Stimulated activated CD8-positive, alpha-beta memory T cell treated with anti-CD3 and anti-CD28 coated beads, Interleukin-12 subunit alpha, Interleukin-12 subunit beta, amount 100 ng/mL, for 1 hour (primary cell): ENCODE measurements at regions not wholly inside any gene's neighbourhood (a gene's known extent, or its start where the extent isn't known, plus 50 kb on each side); places are given as distances from the start of the nearest gene placed in this dataset.
"Not testable (repeated sequence)": the region's sequence is repeated elsewhere in the genome, so short reads cannot be mapped to it uniquely, and the experiment has no call there.

Experiments used
- DNase-seq: peaks from one replicate; pipeline ENCODE4 v3.0.0-alpha.2; 2020; ENCODE audit warnings: low read depth

GRCh38 chr1:38500891-38501290 is 358.7 kb downstream of the RRAGC start:
- no peak for DNase-seq

DNA sequence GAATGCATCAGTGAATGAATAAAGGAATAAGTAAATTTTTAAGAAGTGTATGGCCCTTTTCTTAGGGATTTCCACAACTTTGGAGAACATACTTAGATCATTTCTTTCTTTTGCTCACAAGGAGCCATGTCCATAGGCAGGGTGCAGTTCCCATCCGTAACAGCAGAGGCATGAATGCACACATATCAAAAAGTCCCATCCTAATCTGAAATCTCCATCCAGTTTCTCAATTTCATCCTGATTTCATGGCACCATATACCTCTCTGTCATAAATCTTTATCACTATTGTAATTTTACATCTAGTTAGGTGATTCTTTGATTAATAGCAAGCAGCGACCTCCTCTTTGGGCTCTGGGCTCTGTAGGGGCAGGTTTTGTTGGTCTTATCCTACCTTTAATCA is 359.2 kb downstream of the RRAGC start:
- no peak for DNase-seq

- DNase-seq: no peak
Measured at GRCh38 chr1:38498686-38499085, 360.9 kb downstream of the RRAGC start.

- no peak for DNase-seq
Measured at GRCh38 chr1:38497921-38498656, 361.5 kb downstream of the RRAGC start.

DNA sequence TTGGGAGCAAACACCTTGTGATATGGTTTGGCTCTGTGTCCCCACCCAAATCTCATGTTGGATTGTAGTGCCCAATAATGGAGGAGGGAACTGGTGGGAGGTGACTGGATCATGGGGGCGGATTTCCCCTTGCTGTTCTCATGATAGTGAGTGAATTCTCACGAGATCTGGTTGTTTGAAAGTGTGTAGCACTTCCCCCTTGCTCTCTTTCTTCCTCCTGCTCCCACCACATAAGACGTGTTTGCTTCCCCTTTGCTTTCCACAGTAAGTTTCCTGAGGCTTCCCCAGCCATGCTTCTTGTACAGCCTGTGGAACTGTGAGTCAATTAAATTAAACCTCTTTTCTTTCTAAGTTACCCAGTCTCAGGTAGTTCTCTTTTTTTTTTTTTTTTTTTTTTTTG is 366.3 kb downstream of the RRAGC start:
- not testable (repeated sequence) for DNase-seq

DNA sequence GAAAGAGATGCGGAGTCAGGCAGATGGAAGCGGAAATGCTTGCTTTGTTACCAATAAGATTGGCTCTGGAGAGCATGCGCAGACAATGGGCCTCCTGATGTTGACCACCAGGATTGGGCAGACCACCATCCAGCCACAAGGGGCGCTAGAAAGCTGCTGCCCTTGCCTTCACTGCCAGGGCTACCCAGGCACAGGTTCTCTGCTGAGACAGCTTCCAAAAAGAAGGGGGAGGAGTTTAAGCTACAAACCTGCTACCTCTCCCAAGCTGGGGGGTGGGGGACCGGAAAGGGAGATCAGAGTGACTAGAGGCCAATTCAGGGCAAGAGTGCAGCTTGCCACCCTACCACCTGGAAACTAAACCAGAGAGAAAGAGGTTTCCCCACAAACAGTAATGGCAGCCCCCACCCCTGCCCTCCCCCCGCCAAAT is 369.7 kb downstream of the RRAGC start:
- peak; percentile 5 for DNase-seq

DNA sequence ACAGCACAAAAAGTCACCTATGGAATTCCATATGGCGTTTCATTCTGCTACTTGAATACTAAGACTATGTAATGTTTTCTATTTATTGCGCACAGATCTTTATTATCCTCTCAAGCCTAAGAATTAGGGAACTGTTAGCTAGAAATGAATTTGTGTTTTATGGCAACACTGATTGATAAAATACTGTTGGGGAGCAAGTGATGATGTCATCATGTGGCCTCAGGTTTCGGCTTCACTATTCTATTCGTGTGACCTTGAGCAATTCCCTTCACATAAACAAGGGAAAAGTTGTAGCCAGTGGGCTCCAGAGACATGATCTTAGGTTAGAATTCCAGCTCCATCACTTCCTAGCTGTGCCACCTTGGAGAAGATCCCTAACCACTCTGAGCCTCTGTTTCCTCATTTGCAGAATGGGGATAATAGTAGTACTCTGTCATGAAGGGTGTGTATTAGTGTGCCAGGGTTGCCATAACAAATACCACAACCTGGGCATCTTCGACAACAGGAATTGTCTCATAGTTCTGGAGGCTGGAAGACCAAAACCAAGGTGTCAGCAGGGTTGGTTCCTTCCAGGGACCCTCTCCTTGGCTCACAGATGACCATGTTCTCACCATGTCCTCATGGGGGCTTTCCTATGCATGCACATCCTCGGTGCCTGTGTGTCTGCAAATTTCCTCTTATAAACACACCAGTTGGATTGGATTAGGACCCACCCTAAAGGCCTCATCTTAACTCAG is 371.2 kb downstream of the RRAGC start:
- no peak for DNase-seq

DNA sequence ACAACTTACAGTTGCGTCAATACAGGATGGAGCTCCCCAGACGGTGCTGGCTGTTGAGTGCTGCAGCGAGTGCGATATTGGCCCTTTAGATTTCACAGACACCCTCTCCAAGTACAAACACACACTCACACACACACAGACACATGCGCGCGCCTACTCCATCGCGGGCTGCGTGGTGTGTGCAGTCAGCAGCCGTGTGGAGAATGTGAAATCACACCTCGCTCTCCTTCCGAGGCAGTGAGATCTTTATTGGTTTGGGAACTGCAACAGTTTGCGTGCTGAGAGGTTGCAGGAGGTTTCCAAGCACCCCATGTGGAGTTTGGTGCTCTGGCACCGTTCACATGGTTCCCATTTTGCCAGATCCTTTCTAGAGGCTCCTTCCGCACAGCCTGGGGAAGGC is 372.2 kb downstream of the RRAGC start:
- no peak for DNase-seq

GRCh38 chr1:38486085-38486484 is 373.5 kb downstream of the RRAGC start:
- DNase-seq: no peak

DNA sequence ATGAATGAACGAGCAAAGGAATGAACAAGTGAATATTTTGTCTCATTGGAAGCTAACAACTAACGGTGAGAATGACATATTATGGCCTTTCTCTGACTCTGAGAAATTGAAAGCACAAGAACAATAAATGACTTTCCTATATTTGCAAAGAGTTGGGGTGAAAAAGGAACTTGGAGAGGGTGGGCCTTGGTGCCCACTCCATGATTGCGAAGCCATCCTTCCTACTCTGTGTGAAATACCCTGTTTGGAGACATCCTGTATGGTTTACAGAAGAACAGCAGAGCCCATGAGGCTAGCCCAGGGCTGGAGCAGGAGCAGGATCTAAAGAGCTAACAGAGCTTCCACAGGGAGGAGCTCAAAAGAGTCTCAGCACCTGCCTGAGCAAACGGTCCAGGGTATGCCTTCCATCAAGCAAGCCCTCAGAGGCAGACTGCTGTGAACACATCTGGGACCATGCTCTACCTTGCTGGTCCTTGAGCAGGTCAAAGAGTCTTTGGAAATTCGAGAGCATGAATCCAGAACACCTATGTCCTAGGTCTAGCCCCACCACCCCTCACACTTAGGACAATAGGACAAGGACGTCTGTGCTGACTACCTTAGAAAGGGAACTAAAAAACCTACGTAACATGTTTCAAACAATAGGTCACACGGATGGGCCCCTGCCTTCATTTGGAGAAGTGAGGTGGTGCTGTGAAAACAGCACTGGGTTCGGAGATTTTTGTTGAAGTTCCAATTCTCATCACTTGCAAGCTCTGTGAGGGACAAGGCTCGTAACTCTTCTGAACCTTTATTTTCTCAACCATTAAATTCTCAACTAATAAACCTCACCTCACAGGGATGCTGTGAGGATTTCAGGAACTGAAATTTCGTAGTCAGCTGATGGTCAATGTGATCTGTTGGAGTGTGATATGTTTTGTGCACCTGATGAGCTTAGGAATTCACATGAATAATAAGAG is 377.4 kb downstream of the RRAGC start:
- no peak for DNase-seq

DNA sequence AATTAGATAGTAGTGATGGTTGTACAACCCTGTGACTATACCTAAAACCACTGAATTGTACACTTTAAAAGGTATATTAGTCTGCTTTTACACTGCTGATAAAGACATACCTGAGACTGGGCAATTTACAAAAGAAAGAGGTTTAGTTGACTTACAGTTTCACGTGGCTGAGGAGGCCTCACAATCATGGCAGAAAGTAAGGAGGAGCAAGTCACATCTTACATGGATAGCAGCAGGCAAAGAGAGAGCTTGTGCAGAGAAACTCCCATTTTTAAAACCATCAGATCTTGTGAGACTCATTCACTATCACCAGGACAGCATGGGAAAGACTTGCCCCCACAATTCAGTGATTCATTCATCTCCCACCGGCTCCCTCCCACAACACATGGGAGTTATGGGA is 379.9 kb downstream of the RRAGC start:
- DNase-seq: not testable (repeated sequence)

DNA sequence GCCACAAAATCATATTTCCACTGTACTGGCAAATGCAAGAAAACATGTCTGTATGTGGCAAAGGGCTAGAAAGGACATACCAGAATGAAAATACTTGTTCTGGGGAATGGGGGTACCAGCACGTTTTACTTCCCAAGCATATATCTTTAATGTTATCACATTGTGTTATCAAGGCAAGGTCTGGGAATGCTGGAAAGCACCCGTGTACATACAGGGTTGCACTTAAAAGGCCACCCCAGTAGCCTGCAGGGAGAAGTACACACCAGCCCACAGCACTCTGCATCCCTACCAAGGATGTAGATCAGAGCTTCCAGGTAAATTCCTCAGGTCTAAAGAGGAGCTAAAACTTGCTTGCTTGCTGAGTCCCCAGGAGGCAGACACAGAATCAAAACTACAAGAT is 381.8 kb downstream of the RRAGC start:
- DNase-seq: no peak

GRCh38 chr1:38476850-38477178 is 382.8 kb downstream of the RRAGC start:
- no peak for DNase-seq

DNA sequence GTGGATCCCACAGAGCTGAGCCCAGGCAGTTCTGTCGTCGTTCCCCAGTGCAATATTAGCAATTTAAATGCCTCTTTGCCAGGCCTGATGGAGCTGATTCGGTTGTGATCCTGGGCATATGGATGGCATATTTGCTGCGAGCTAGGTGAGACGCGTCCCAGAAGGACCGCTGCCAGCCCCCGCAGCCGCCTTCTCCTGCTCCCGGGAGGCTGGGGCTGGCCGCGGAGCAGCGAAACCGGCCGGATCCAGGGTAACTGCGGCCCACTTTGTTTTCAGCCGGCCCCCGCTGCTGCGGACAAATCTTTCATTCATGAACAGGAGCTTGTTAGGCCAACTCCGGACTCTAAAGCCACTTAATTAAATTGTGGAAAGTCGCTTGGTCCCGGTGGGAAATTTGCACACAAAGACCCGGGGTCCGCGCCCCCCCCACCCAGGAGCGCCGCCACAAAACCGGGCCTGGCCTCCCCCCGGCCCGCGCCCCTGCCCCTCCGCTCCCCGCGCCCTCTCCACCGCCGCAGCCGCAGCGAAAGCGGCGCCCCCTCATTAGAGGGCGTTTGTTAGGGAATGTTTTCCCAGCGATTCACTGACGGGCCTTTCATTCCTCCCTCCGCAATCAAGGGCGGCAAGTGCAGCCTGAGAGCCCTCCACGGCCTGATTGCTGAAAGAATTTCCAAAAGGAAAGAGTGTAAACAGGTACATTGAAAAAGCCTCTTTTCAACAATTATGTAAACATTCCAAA is 383.3 kb downstream of the RRAGC start:
- no peak for DNase-seq

GRCh38 chr1:38475624-38476005 is 384.0 kb downstream of the RRAGC start:
- no peak for DNase-seq

GRCh38 chr1:38474738-38475623 is 384.6 kb downstream of the RRAGC start:
- no peak for DNase-seq

DNA sequence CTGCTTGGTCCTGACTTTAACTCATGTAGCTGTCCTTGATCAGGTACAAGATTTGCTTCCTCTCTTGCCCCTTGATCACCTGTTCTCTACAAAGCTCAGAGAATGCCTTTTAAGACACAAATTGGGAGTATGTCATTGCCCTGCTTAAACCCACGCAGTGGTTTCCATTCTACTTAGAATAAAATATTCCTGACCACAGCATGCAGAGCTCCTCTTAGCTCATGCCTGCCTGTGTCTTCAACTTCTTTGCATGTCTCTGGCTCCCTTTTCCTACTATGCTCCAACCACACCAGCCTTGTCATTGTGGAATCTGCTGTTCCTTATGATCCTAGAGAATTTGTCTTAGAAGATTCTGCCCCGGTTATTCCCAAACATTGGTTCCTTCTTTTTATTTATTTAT is 393.1 kb downstream of the RRAGC start:
- no peak for DNase-seq

DNA sequence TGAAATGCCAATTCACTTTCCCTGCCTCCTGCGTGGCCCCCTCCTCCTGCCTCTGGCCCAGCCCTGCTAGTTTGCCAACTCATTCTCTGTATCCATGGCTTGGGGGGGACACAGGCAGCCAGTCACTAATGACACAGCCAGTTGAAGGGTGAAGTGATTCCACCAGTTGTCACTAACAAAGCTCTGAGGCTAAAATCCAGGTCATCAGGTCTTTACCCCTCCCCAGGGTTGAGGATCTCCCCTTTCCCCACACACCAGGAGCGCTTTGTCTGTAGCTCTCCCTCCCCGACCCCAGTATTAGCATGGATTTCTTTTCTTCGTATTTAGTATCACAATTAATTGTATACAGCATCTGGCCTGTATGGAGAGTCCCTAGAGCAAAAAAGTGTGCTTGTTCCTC is 394.1 kb downstream of the RRAGC start:
- no peak for DNase-seq

DNA sequence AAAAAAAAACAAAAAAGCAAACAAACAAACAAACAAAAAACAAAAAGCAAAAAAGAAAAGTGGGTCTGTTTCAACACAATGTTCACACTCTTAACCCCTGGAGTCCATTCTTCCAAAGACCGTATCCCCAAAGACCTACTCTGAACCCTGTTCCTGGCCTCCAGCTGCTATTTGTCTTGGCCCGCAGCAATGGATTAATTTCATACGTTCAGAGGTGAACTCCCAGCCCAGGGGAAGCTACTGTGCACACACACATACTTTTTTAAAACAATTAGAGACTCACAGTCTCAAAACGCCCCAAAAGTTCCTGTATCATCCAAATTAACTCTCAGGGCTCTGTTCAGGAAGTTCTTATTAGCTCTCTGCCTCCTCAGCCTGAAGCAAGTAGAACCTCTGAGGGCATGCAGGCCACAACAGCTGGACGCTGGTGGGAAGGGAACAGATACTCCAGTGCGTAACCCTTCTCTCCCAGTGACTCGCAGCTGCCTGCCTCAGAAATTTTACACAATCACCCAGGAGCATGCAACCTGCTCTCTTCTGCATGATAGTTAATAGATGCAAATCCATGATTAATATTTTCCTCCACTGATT is 395.4 kb downstream of the RRAGC start:
- DNase-seq: no peak

- no peak for DNase-seq
Measured at GRCh38 chr1:38463074-38463473, 396.5 kb downstream of the RRAGC start.

- DNase-seq: no peak
Measured at GRCh38 chr1:38456531-38456876, 403.1 kb downstream of the RRAGC start.
